Keratinocyte (primary cell): ENCODE measurements at regions not wholly inside any gene's neighbourhood (a gene's known extent, or its start where the extent isn't known, plus 50 kb on each side); places are given as distances from the start of the nearest gene placed in this dataset.

Experiments used
- DNase-seq: peaks from one replicate; pipeline ENCODE4 v3.0.0-alpha.2; 2011; ENCODE audit warnings: low read depth, missing footprints, low spot score
- FAIRE-seq: peaks from 2 replicates; lab custom pipeline; 2011; peaks lifted over from hg19 to GRCh38; lab: Jason Lieb, UNC
- H2AFZ ChIP-seq: 2 replicates; pipeline ENCODE4 v1.6.0; 2012; ENCODE audit warnings: low read length, control low read depth, inconsistent platforms; ENCODE audit not compliant: control insufficient read depth
- H3K27ac ChIP-seq: 2 replicates; pipeline ENCODE4 v1.5.1; 2011; ENCODE audit warnings: low read length; ENCODE audit not compliant: control insufficient read depth, insufficient read depth
- H3K27me3 ChIP-seq: 3 replicates; pipeline ENCODE4 v1.6.0; 2011; ENCODE audit warnings: low read length; ENCODE audit not compliant: control insufficient read depth, insufficient read depth; ENCODE audit errors: extremely low read depth
- H3K36me3 ChIP-seq, 2 experiments: 2 replicates in 1 of 2; 3 replicates in 1 of 2; pipeline ENCODE4 v1.5.1; 2011; ENCODE audit warnings: low read length in 2 of 2, mild to moderate bottlenecking in 1 of 2; ENCODE audit not compliant: control insufficient read depth in 2 of 2, insufficient read depth in 2 of 2; ENCODE audit errors: extremely low read depth in 1 of 2
- H3K4me1 ChIP-seq: 3 replicates; pipeline ENCODE4 v1.5.1; 2011; ENCODE audit warnings: low read length; ENCODE audit not compliant: control insufficient read depth, insufficient read depth; ENCODE audit errors: extremely low read depth
- H3K4me2 ChIP-seq: 3 replicates; pipeline ENCODE4 v1.6.0; 2011; ENCODE audit warnings: low read depth, low read length; ENCODE audit not compliant: control insufficient read depth, insufficient read depth; ENCODE audit errors: extremely low read depth
- H3K4me3 ChIP-seq, 3 experiments: fragments of 200-600 bp in 1 of 3; sonication (generic) in 1 of 3; 2 replicates in 2 of 3; 3 replicates in 1 of 3; pipeline ENCODE4 v1.5.1; 2011 to 2016; ENCODE audit warnings: low read length in 3 of 3, mild to moderate bottlenecking in 3 of 3, control low read depth in 2 of 3, inconsistent platforms in 1 of 3, low read depth in 1 of 3, mixed read lengths in 1 of 3, mixed run types in 1 of 3, moderate library complexity in 1 of 3; ENCODE audit not compliant: control insufficient read depth in 2 of 3, insufficient read depth in 2 of 3; ENCODE audit errors: extremely low read depth in 1 of 3
- H3K79me2 ChIP-seq: 2 replicates; pipeline ENCODE4 v1.6.0; 2012; ENCODE audit warnings: low read length; ENCODE audit not compliant: control insufficient read depth, insufficient read depth
- H3K9ac ChIP-seq: 3 replicates; pipeline ENCODE4 v1.6.0; 2011; ENCODE audit warnings: low read length; ENCODE audit not compliant: control insufficient read depth, insufficient read depth; ENCODE audit errors: extremely low read depth
- H3K9me1 ChIP-seq: 3 replicates; pipeline ENCODE4 v1.6.0; 2011; ENCODE audit warnings: low read length; ENCODE audit not compliant: control insufficient read depth, insufficient read depth; ENCODE audit errors: extremely low read depth
- H3K9me3 ChIP-seq: 2 replicates; pipeline ENCODE4 v1.5.1; 2012; ENCODE audit warnings: low read depth, low read length; ENCODE audit not compliant: control insufficient read depth
- H4K20me1 ChIP-seq: 3 replicates; pipeline ENCODE4 v1.6.0; 2011; ENCODE audit warnings: low read length; ENCODE audit not compliant: control insufficient read depth, insufficient read depth; ENCODE audit errors: extremely low read depth
- EZH2 ChIP-seq: IDR thresholded peaks from one replicate; pipeline ENCODE4 v1.6.1; 2012; ENCODE audit warnings: inconsistent platforms, mild to moderate bottlenecking, low read length, moderate library complexity
- dilution Hi-C: fragments of 300-500 bp; cut with MboI; formaldehyde crosslinking; loops from one replicate; pipeline ENCODE4 v1.7.0; 2020; ENCODE audit warnings: low sequenced_read_pairs; ENCODE audit not compliant: extremely low pct_ligation_motif_present
- TF ChIP-seq, protein P1 (sequence below), 3 experiments: IDR thresholded peaks in 1 of 3; conservative IDR thresholded peaks in 1 of 3; optimal IDR thresholded peaks in 1 of 3; 2 replicates in 2 of 3; 3 replicates in 1 of 3; pipeline versions ENCODE3 to v1.5.1; 2011; ENCODE audit warnings: low read length in 3 of 3, mild to moderate bottlenecking in 3 of 3, moderate library complexity in 2 of 3, control low read depth in 1 of 3, inconsistent platforms in 1 of 3; ENCODE audit not compliant: insufficient read depth in 2 of 3; ENCODE audit errors: extremely low read depth in 1 of 3

DNA sequence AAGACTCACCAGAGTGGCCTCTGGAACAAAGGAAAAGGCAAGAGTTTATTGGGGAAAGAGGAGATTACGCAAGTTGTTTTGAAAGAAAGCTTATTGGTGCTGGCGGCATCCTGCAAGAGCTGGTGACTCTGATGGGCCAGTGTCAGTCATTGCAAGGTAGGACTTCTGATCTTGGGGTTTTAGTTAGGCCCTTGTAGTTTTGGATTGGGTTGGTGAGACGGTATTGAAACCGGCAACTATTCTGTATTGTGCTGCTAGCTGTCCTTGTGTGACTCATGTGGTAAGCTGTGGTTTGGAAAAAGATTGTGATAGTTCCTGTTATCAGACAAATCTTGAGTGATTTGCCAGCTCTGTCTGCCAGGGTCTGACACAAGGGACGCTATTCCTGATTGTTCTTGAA lies 159.1 kb upstream of the PIEZO2 start:
- TF ChIP-seq, protein P1, sequence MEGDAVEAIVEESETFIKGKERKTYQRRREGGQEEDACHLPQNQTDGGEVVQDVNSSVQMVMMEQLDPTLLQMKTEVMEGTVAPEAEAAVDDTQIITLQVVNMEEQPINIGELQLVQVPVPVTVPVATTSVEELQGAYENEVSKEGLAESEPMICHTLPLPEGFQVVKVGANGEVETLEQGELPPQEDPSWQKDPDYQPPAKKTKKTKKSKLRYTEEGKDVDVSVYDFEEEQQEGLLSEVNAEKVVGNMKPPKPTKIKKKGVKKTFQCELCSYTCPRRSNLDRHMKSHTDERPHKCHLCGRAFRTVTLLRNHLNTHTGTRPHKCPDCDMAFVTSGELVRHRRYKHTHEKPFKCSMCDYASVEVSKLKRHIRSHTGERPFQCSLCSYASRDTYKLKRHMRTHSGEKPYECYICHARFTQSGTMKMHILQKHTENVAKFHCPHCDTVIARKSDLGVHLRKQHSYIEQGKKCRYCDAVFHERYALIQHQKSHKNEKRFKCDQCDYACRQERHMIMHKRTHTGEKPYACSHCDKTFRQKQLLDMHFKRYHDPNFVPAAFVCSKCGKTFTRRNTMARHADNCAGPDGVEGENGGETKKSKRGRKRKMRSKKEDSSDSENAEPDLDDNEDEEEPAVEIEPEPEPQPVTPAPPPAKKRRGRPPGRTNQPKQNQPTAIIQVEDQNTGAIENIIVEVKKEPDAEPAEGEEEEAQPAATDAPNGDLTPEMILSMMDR (optimal IDR thresholded peaks at IDR 0.05 in 1 of 3, IDR thresholded peaks at IDR 0.05 in 1 of 3, conservative IDR thresholded peaks at IDR 0.05 in 1 of 3; ENCODE audit: extremely low read depth in 1 of 3, insufficient read depth in 2 of 3, low read length in 3 of 3) = no peak
- TF ChIP-seq EZH2 = no peak
- Histone ChIP-seq H3K27me3 (no peaks in the 10 kb centered on the region), H3K36me3 (no peaks in the 10 kb centered on the region), H2AFZ (no peak overlapping the region), H3K4me1 (no peaks in the 10 kb centered on the region), H3K27ac (no peak overlapping the region), H3K9ac (no peak overlapping the region), H3K9me1 (no peaks in the 10 kb centered on the region), H3K79me2 (no peaks in the 10 kb centered on the region), H3K4me3 (no peak overlapping the region), H3K4me2 (no peak overlapping the region), H4K20me1 (no peaks in the 10 kb centered on the region), H3K9me3 (no peaks in the 10 kb centered on the region)
- no peak for DNase-seq
- dilution Hi-C loops = no loop called here
- FAIRE-seq = no peak

DNA sequence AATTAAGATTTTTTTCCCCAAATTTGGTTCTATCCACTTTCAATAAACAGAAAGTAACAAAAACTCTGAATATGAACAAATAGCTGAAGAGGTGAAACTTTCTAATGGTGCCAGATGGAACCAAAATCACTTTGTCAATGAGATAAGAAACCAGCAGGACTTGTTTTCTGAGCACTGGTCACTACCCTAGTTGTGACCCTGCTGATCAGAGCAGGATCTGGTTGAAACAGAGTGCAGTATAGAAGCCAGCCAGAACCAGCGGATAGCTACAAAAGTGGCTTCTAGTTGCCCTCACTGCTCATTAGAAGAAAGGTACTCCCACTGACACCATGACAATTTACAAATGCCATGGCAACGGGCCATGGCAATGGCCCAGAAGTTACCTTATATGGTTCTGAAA lies 158.3 kb upstream of the PIEZO2 start:
- no peaks in the 10 kb centered on the region for H4K20me1 ChIP-seq
- dilution Hi-C loops = no loop called here

More for the DNA sequence above, 158.3 kb upstream of the PIEZO2 start:
- H3K4me2 ChIP-seq = no peak overlapping the region
- no peaks in the 10 kb centered on the region for H3K4me1 ChIP-seq
- DNase-seq (no peak), FAIRE-seq (no peak)
- no peaks in the 10 kb centered on the region for H3K9me1 ChIP-seq
- H3K27me3 ChIP-seq = no peaks in the 10 kb centered on the region
- no peak overlapping the region for H2AFZ ChIP-seq
- TF ChIP-seq, protein P1 (optimal IDR thresholded peaks at IDR 0.05 in 1 of 3, IDR thresholded peaks at IDR 0.05 in 1 of 3, conservative IDR thresholded peaks at IDR 0.05 in 1 of 3; ENCODE audit: extremely low read depth in 1 of 3, insufficient read depth in 2 of 3, low read length in 3 of 3) = no peak
- no peak for TF ChIP-seq EZH2
- H3K36me3 ChIP-seq = no peaks in the 10 kb centered on the region
- H3K9me3 ChIP-seq = no peaks in the 10 kb centered on the region
- H3K4me3 ChIP-seq = no peak overlapping the region
- no peak overlapping the region for H3K27ac ChIP-seq
- no peak overlapping the region for H3K9ac ChIP-seq
- no peaks in the 10 kb centered on the region for H3K79me2 ChIP-seq
